HG02763 (cell line): ENCODE measurements at regions not wholly inside any gene's neighbourhood (a gene's known extent, or its start where the extent isn't known, plus 50 kb on each side); places are given as distances from the start of the nearest gene placed in this dataset.

Experiments
- ATAC-seq: cut with Tn5 transposase; IDR thresholded peaks from one replicate; pipeline ENCODE4 v1.9.1; 2021; ENCODE audit warnings: mild to moderate bottlenecking, moderate library complexity; ENCODE audit not compliant: unreplicated experiment

DNA sequence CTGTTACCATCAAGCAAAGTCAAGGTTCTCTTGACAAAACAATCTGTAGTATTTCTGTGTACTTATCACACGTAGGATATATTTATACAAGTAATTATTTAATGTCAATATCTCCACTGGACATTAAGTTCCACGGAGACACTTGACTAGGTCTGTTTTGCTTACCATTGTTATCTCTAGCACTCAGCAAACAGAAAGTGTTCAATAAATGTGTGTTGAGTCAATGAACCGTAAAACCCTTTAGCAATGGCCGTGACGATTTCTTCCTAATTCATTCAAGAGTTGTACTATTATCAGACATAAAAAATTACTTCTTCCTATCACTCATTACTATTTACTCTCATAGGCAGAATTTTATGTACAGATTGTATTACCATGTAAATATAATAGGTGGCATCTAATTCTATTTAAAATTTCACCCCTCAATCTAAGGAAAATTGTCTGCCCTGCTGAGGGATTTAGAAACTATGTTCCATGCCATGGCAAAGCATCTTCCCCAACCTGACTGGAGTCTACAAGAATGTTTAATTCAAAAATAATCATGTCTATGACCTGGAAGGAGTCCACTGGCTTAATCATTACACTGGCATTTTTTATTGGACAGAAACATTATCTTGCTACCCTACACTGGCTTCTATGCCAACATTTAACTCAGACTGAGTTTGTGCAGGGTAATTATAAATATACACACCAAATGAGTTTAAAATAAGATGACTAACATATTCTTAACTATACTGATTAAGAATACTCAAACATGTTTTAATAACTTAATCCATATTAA lies 301.9 kb downstream of the ZEB2 start:
- ATAC-seq: no peak

DNA sequence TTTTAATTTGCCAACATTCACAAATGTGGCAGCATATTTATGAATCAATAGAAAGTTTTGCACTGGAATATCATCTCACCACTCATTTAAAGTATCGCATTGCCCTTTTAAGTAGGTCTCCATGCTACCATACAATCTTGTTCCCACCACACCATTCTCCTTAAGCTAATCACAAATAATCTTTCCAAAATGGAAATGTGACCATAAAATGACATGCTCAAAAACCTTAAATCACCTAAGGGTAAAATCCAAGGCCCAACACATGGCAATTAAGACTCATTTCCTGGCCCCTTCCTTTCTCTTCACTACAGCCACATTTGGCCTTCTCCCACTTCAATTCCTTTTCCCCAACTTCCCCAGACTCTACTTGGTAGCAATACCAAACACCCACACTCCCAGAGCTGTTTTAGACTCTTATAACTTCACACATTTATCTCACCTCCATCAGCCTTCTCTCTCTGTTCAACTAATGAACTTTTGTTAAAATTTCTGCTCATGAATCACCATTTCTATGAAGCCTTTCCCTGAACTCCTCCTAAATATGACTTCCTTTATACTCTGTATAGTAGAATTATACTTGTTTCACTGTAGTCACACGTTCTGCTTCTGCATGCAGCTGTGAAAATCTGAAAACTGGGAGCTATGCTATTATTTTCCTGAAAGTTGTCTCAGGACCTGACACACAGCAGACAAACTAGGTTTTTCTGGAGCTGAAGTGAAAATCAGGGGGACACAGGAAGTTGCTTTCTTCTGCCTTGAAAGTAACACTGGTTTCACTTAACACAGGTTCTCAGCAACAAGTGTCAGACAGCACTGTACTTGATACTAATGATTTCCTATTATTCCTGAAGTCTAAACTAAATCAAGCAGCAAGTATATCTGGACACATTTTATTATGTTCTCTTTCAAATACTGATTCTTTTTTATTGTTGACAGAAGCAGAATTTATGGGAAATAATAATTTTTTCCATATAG lies 303.9 kb downstream of the ZEB2 start:
- peak; percentile 47 for ATAC-seq

DNA sequence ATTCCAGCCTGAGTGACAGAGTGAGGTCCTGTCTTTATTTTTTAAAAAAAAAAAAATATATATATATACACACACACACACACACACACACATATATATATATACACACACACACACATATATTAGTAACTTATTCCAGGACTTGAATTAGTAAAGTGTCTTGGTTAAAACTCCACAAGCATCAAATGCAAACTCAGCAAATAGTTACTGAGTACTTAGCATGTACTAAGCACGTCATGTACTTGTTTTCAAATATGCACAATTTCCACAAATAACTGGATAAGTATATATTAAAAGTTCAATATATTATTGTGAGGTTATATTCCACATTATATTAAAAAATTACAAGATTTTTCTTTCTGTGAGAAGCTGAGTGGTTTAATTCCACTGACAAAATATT lies 304.7 kb downstream of the ZEB2 start:
- ATAC-seq: no peak

DNA sequence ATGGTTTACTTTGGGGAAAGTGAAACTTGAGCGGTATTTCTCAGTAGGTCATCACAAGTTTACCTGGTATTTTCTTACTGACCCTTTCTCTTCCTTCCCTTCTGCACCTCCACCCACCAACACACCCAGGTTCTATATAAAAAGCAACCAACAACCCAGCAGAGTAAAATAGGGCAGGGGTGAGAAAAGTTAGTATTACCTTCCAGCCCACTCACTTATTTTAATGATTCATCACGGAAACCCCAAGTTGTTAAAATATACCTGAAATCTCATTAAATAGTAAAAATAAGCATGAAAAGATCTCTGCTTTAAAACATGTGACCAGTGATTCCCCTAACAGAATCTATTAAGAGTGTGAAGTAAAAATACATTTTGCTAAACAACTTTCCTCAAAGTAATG lies 306.1 kb downstream of the ZEB2 start:
- ATAC-seq: peak; percentile 89

GRCh38 chr2:144211826-144212225 lies 308.1 kb downstream of the ZEB2 start:
- ATAC-seq: no peak

GRCh38 chr2:144211065-144211464 lies 308.9 kb downstream of the ZEB2 start:
- ATAC-seq: no peak

DNA sequence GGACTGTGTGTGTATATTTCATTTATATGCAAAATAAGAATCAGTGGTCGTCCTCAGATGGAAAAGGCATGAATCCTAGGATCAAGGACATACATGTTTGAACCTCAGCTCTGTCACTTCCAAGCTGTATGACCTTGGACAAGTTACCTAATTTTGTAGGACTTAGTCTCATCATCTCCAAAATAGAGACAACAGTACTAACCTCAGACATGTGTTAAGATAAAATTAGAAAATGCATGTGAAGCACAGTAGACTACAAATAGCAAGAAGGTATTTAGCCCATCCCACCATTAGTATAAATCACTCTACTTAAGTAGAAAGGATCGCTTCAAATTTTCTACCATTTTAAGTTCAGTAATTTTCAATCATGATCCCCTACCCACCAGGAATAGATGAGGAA lies 309.8 kb downstream of the ZEB2 start:
- ATAC-seq: no peak

DNA sequence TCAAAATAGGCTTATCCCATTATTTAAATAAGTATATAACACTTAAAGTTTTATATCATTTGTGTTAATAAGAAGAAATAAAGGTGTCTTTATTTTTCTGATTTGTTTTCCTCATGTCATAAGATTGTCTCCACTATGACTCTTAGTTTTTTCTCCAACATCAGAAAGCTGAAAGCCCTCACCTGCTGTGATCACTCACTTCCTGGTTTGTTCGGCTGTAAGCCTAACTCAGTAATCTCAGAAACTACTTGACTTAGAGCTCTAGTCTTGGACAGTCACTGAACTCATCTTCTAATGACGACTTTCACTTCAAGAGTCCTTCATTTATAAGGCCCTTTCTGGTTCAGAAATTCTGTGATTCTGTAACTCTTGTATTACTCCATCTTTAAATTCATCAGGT lies 311.0 kb downstream of the ZEB2 start:
- no peak for ATAC-seq

DNA sequence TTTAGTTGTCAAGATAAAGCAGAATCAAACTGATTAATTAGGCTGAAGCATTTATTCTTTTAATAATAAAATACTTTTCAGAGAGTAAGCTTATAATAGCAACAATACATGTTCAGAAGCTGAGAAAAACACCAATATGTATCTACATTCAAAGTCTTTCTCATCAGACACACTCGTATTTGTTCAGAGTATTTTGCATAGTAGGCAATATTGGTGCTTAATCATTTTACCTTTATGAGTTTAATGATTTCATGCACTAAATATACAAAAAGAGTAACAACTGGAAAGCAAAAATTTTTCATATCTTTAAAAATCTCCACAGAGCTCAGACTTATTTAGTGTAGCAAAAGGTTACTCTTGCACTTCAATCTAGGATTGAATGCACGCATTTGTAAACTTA lies 313.9 kb downstream of the ZEB2 start:
- ATAC-seq: no peak

DNA sequence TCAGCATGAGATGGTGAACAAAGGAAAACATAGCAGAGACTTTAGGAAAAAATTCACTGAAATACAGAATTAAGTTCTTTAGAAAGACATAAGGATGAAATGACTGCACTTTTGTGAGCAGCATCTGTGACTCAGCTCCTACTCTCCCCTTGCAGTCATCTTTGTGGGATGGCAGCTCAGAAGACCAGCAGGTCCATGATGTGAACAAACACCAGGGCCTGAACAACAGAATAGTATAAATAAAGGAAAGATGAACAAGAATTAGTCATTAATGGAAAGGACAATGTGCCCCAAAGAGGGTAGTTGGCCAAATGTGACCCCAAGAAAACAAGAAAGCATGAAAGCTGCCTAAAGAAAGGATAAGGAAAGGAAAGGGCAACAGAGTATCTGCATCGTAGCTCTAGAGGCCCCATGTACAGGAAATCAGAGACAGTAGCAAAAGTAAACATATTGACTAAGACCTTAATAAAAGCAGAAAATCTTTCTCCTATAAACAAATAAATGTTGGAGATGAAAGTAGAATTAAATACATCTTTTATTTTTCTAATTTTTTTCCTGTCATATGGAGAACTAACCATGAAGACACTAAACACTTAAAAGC lies 318.0 kb downstream of the ZEB2 start:
- no peak for ATAC-seq

- no peak for ATAC-seq
Measured at GRCh38 chr2:144201126-144201525, 318.8 kb downstream of the ZEB2 start.

DNA sequence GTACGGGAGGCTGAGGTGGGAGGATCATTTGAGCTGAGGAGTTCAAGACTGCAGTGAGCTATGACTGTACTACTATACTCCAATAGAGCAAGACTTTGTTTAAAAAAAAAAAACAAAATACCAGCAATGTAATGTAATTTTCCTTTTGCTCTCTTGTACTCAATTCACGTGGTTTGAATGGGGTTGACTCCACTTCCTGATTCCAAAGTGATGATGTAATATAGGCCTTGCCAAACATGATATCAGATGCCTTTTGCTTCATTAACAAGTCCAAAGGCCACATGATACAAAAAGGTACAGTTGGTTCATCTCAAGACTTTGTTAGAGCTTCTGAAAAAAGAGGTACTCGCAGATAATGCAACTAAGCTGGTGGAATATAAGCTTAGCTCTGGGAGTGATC lies 321.8 kb downstream of the ZEB2 start:
- ATAC-seq: no peak

DNA sequence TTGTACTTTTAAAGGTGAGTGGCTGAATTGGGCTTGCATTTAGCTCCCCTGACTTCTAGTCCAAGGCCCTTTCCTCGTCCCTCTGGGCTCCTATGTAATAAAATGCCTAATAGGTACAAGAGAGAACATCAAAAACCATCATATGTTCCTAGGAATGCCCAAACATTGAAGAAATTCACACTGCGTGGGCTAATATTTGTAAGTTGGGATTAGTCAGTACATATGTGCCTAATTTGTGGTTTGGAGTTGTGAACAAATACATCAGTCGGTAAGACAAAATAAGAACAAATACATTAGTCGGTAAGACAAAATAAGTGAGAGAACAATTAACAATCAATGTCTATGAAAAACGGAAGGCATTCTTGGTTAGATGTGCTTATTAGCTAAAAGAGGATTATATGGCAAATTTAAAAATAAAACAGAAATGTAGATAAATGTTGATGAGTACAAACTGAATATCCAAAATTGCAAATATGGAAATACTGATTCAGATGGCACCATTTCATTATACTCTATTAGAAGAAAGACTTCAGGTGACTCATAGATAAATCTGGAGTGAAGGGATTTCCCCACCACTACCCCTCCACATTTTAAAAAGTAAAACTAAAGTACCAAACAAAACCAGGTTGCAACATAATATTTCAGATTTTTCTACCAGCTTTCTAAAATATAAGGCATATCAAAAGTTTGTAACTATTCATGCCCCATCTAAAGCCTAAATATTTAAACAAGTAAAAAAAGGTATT lies 325.4 kb downstream of the ZEB2 start:
- ATAC-seq: no peak

- no peak for ATAC-seq
Measured at GRCh38 chr2:144190908-144191605, 328.9 kb downstream of the ZEB2 start.

DNA sequence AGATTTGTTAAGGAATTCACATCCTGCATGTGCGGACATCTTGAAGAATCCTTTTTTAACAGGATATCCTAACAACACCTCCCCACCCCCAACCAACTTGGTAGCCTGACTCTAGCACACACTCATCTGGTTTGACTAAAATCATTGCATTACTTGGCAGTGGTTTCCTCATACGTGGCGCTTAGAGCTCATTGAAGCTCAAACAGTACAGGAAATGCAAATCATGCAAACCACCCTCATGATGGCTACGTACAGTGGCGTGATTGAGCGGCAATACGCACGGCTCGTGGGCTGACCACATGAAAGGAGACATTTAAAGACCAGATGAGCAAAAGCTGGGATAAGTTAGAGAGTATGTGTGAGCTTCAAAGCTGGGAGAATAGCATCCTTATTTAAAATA lies 336.2 kb downstream of the ZEB2 start:
- peak; percentile 92 for ATAC-seq

GRCh38 chr2:144181001-144181400 lies 338.9 kb downstream of the ZEB2 start:
- no peak for ATAC-seq

GRCh38 chr2:144180131-144180530 lies 339.8 kb downstream of the ZEB2 start:
- ATAC-seq: no peak

GRCh38 chr2:144170179-144170578 lies 349.7 kb downstream of the ZEB2 start:
- no peak for ATAC-seq

- ATAC-seq: no peak
Measured at GRCh38 chr2:144166743-144167142, 353.2 kb downstream of the ZEB2 start.

GRCh38 chr2:144165599-144166250 lies 354.2 kb downstream of the ZEB2 start:
- ATAC-seq: no peak
